NB4 (cell line): ENCODE measurements at regions not wholly inside any gene's neighbourhood (a gene's known extent, or its start where the extent isn't known, plus 50 kb on each side); places are given as distances from the start of the nearest gene placed in this dataset.

Experiments used
- MAX ChIP-seq: IDR thresholded peaks from 2 replicates; pipeline ENCODE4 v1.6.1; 2011; ENCODE audit warnings: low read depth, low read length
- POLR2A ChIP-seq: IDR thresholded peaks from 2 replicates; pipeline ENCODE4 v1.6.1; 2011; ENCODE audit warnings: mild to moderate bottlenecking; ENCODE audit not compliant: insufficient read length; ENCODE audit errors: extremely low read depth
- TF ChIP-seq, protein P1 (sequence below): IDR thresholded peaks from one replicate; pipeline ENCODE4 v1.5.1; 2012; ENCODE audit warnings: low read depth, low read length

- TF ChIP-seq MAX (no peak), POLR2A (no peak)
- TF ChIP-seq, protein P1, sequence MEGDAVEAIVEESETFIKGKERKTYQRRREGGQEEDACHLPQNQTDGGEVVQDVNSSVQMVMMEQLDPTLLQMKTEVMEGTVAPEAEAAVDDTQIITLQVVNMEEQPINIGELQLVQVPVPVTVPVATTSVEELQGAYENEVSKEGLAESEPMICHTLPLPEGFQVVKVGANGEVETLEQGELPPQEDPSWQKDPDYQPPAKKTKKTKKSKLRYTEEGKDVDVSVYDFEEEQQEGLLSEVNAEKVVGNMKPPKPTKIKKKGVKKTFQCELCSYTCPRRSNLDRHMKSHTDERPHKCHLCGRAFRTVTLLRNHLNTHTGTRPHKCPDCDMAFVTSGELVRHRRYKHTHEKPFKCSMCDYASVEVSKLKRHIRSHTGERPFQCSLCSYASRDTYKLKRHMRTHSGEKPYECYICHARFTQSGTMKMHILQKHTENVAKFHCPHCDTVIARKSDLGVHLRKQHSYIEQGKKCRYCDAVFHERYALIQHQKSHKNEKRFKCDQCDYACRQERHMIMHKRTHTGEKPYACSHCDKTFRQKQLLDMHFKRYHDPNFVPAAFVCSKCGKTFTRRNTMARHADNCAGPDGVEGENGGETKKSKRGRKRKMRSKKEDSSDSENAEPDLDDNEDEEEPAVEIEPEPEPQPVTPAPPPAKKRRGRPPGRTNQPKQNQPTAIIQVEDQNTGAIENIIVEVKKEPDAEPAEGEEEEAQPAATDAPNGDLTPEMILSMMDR: no peak
Measured at GRCh38 chr2:128737546-128737826, 418.8 kb upstream of the HS6ST1 start.
